ENCODE measurements at regions not wholly inside any gene's neighbourhood (a gene's known extent, or its start where the extent isn't known, plus 50 kb on each side); places are given as distances from the start of the nearest gene placed in this dataset.

DNA sequence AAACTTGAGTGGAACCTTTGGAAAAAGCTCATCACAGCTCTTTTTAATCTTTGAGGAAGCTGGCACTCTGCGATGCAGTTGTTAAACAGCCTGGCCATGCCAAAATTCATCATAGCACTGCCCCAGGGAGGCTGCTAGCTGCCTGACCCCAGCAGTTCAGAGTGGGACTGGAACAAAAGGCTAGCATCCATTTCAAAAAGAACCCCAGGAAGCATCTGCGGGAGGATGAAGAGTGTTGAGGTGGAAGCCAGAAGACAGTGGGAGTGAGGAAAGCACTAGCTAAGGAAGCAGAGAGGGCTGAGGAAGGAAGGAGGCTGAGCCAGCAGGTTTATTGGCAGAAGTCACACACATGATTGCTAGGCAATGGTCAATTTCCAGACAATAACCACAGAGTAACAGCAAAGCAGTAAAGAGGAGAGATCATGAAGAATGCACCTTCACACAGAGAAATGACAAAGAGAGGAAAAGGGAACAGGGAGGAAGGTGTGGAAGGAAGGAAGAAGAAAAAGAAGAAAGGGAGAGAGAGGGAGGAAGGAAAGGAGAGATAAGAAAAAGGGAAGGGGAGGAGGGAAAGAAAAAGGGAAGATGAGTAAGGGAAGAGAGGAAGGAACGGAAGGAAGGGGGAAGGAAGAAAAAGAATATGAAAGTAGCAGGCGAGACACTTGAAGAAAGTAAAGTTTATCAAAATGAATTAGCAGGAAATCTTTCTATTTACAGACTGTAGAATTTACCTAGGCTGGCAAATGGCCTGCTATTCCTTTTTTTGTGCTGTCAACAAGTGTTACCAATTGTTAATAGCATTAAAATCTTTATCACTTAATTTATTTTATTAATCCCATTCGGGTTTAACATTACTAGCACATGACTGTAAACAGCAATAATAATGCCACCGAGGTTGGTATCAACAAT, 270.0 kb upstream of the PSMD7 start:
- Histone ChIP-seq H4K20me1 (no peaks in the 10 kb centered on the region), H3K36me3 (no peaks in the 10 kb centered on the region), H3K4me1 (0 out of 2 replicates have a peak, but pooled peaks cover 4% of the 10 kb centered on the region), H3K9me3 (no peaks in the 10 kb centered on the region), H3K27me3 (no peaks in the 10 kb centered on the region), H3K9ac (no peak overlapping the region), H3K4me3 (no peak overlapping the region), H3K27ac (no peak overlapping the region), H3K4me2 (no peak overlapping the region)
- no peak for TF ChIP-seq Cebpa-rat (IDR thresholded peaks at IDR 0.05)

- no peaks in the 10 kb centered on the region for H4K20me1 ChIP-seq
- H3K36me3 ChIP-seq, result no peaks in the 10 kb centered on the region
- no peaks in the 10 kb centered on the region for H3K9me3 ChIP-seq
- no peak overlapping the region for H3K27ac ChIP-seq
- H3K4me3 ChIP-seq, result no peak overlapping the region
- H3K9ac ChIP-seq, result no peak overlapping the region
- H3K27me3 ChIP-seq, result no peaks in the 10 kb centered on the region
- no peak overlapping the region for H3K4me2 ChIP-seq
- H3K4me1 ChIP-seq, result 0 out of 2 replicates have a peak, but pooled peaks cover 4% of the 10 kb centered on the region
- no peak for TF ChIP-seq Cebpa-rat (IDR thresholded peaks at IDR 0.05)
Observed at GRCh38 chr16:74024953-74025352, 271.7 kb upstream of the PSMD7 start.

GRCh38 chr16:74020095-74020670, 276.4 kb upstream of the PSMD7 start:
- Histone ChIP-seq H3K4me2 (no peak overlapping the region), H3K27me3 (no peaks in the 10 kb centered on the region), H3K4me3 (no peak overlapping the region), H3K36me3 (no peaks in the 10 kb centered on the region), H3K9ac (no peak overlapping the region), H3K9me3 (no peaks in the 10 kb centered on the region), H4K20me1 (no peaks in the 10 kb centered on the region), H3K4me1 (no peaks in the 10 kb centered on the region), H3K27ac (no peak overlapping the region)
- no peak for TF ChIP-seq Cebpa-rat (IDR thresholded peaks at IDR 0.05)

GRCh38 chr16:74019612-74020011, 277.0 kb upstream of the PSMD7 start:
- H3K4me1 ChIP-seq, result no peaks in the 10 kb centered on the region
- H3K9me3 ChIP-seq, result no peaks in the 10 kb centered on the region
- H3K9ac ChIP-seq, result no peak overlapping the region
- H3K27ac ChIP-seq, result no peak overlapping the region
- no peaks in the 10 kb centered on the region for H4K20me1 ChIP-seq
- no peak overlapping the region for H3K4me2 ChIP-seq
- H3K4me3 ChIP-seq, result no peak overlapping the region
- TF ChIP-seq Cebpa-rat (IDR thresholded peaks at IDR 0.05), result no peak
- no peaks in the 10 kb centered on the region for H3K27me3 ChIP-seq
- no peaks in the 10 kb centered on the region for H3K36me3 ChIP-seq

DNA sequence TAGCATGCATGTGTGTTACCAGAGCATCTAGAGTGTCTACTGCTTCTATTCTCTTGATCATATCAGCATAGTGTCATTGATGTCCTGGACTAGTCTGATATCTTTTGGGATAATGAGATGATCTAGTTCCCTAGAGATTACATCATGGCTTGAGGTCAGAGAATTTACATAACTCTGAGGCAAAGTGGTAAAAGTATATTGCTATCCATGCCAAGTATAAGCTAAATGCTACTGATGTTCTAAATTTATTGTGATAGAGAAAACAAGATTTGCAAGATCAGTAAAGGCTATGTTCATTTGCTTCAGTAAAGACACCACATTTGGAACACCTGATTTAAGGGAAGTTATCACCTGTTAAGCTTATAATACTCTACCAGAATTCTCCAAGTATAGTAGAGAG, 280.7 kb upstream of the PSMD7 start:
- Histone ChIP-seq H4K20me1 (no peaks in the 10 kb centered on the region), H3K4me3 (no peak overlapping the region), H3K27me3 (no peaks in the 10 kb centered on the region), H3K4me2 (no peak overlapping the region), H3K4me1 (no peaks in the 10 kb centered on the region), H3K36me3 (no peaks in the 10 kb centered on the region), H3K9ac (no peak overlapping the region), H3K9me3 (no peaks in the 10 kb centered on the region), H3K27ac (no peak overlapping the region)
- no peak for TF ChIP-seq Cebpa-rat (IDR thresholded peaks at IDR 0.05)

GRCh38 chr16:73998707-73999106, 297.9 kb upstream of the PSMD7 start:
- H3K4me1 ChIP-seq, result no peaks in the 10 kb centered on the region
- TF ChIP-seq Cebpa-rat (IDR thresholded peaks at IDR 0.05), result no peak
- no peaks in the 10 kb centered on the region for H3K27me3 ChIP-seq
- H3K36me3 ChIP-seq, result no peaks in the 10 kb centered on the region
- no peak overlapping the region for H3K4me3 ChIP-seq
- peaks cover 7% of the 10 kb centered on the region; the same call in 1 of the 2 replicates for H3K9me3 ChIP-seq
- no peak overlapping the region for H3K27ac ChIP-seq
- no peak overlapping the region for H3K4me2 ChIP-seq
- H3K9ac ChIP-seq, result no peak overlapping the region
- no peaks in the 10 kb centered on the region for H4K20me1 ChIP-seq

DNA sequence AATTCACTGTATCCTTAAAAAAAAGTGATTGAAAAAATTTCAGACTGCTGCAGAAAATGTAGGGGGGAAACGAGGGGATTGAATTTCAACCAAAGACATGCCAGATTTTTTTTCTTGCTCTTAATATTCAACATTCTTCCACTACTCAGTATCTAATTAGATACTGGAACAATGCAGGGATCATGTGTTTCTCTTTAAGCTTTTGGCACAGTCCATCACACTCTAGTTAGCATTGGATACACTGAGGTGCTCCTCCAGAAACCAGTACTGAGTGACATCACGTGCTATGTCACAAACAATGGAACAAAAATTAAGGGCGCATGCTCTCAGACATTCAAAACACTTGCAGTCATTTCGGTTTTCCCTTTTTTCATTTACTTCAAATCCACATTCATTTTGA, 298.6 kb upstream of the PSMD7 start:
- H4K20me1 ChIP-seq, result no peaks in the 10 kb centered on the region
- H3K4me1 ChIP-seq, result no peaks in the 10 kb centered on the region
- H3K27ac ChIP-seq, result no peak overlapping the region
- H3K4me2 ChIP-seq, result no peak overlapping the region
- no peaks in the 10 kb centered on the region for H3K27me3 ChIP-seq
- no peaks in the 10 kb centered on the region for H3K36me3 ChIP-seq
- TF ChIP-seq Cebpa-rat (IDR thresholded peaks at IDR 0.05), result no peak
- H3K4me3 ChIP-seq, result no peak overlapping the region
- H3K9me3 ChIP-seq, result no peaks in the 10 kb centered on the region
- H3K9ac ChIP-seq, result no peak overlapping the region

- Histone ChIP-seq H3K36me3 (no peaks in the 10 kb centered on the region), H3K9me3 (no peaks in the 10 kb centered on the region), H3K4me1 (no peaks in the 10 kb centered on the region), H3K4me3 (no peak overlapping the region), H3K9ac (no peak overlapping the region), H3K27ac (no peak overlapping the region), H4K20me1 (no peaks in the 10 kb centered on the region), H3K27me3 (no peaks in the 10 kb centered on the region), H3K4me2 (no peak overlapping the region)
- TF ChIP-seq Cebpa-rat (IDR thresholded peaks at IDR 0.05), result no peak
Observed at GRCh38 chr16:73997340-73997711, 299.3 kb upstream of the PSMD7 start.

- Histone ChIP-seq H3K27ac (no peak overlapping the region), H3K4me3 (no peak overlapping the region), H3K4me2 (no peak overlapping the region), H3K27me3 (no peaks in the 10 kb centered on the region), H3K9ac (no peak overlapping the region), H3K9me3 (no peaks in the 10 kb centered on the region), H3K4me1 (no peaks in the 10 kb centered on the region), H3K36me3 (no peaks in the 10 kb centered on the region), H4K20me1 (no peaks in the 10 kb centered on the region)
- peak; percentile 39; the same call in 1 of the 2 replicates for TF ChIP-seq Cebpa-rat (IDR thresholded peaks at IDR 0.05)
Observed at GRCh38 chr16:73996624-73997339, 299.8 kb upstream of the PSMD7 start.

DNA sequence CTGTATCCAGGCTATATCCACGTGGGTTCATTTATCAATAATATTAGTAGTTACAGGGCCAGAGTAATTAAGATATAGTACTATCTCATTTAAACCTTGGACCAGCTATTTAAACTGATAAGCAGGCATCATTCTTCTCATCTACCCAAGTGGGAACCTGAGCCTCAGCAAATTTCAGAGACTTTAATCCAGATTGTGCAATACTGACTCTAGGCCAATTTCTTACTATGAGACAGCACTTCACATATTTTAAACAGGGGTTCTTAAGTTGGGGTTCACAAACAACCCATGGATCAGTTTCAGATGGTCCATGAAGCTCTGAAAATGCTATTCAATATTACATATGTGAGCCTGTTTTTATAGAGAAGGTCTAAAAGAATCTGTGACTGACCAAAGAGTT, 302.7 kb upstream of the PSMD7 start:
- Histone ChIP-seq H3K9ac (no peak overlapping the region), H3K4me2 (no peak overlapping the region), H3K36me3 (no peaks in the 10 kb centered on the region), H3K9me3 (no peaks in the 10 kb centered on the region), H4K20me1 (no peaks in the 10 kb centered on the region), H3K27me3 (no peaks in the 10 kb centered on the region), H3K4me1 (no peaks in the 10 kb centered on the region), H3K27ac (no peak overlapping the region), H3K4me3 (no peak overlapping the region)
- TF ChIP-seq Cebpa-rat (IDR thresholded peaks at IDR 0.05), result no peak

All from BLaER1 (cell line).